Neural cell (in vitro differentiated cells): ENCODE measurements at regions not wholly inside any gene's neighbourhood (a gene's known extent, or its start where the extent isn't known, plus 50 kb on each side); places are given as distances from the start of the nearest gene placed in this dataset.

Source experiments
- H2AFZ ChIP-seq: fragments of 200-600, 300-800 bp; sonication (generic), shearing (Covaris generic); 2 replicates; pipeline ENCODE4 v1.6.0; 2014; ENCODE audit warnings: low read depth, mild to moderate bottlenecking, antibody characterized with exemption, low read length, moderate library complexity
- H3F3A ChIP-seq: fragments of 200-600 bp; shearing (Covaris generic); 2 replicates; pipeline ENCODE4 v1.6.1; 2016; ENCODE audit warnings: mild to moderate bottlenecking, moderate library complexity, mixed read lengths, antibody characterized with exemption, low read length; ENCODE audit not compliant: insufficient read depth, poor library complexity, severe bottlenecking
- H3K27ac ChIP-seq: fragments of 200-600, 300-800 bp; sonication (generic), shearing (Covaris generic); 2 replicates; pipeline ENCODE4 v1.5.1; 2014; ENCODE audit warnings: mild to moderate bottlenecking, low read length, moderate library complexity
- H3K27me3 ChIP-seq: fragments of 300-800, 200-600 bp; sonication (generic), shearing (Covaris generic); 2 replicates; pipeline ENCODE4 v1.6.0; 2014; ENCODE audit warnings: mild to moderate bottlenecking, low read depth, low read length, moderate library complexity; ENCODE audit not compliant: insufficient read depth
- H3K36me3 ChIP-seq: fragments of 300-800, 200-600 bp; sonication (generic), shearing (Covaris generic); 2 replicates; pipeline ENCODE4 v1.5.1; 2014; ENCODE audit warnings: mild to moderate bottlenecking, antibody characterized with exemption, low read length, moderate library complexity; ENCODE audit not compliant: insufficient read depth
- H3K4me2 ChIP-seq: fragments of 300-800, 200-600 bp; sonication (generic), shearing (Covaris generic); 2 replicates; pipeline ENCODE4 v1.6.0; 2014; ENCODE audit warnings: mild to moderate bottlenecking, low read length
- H3K4me3 ChIP-seq: fragments of 300-800, 200-600 bp; sonication (generic), shearing (Covaris generic); 2 replicates; pipeline ENCODE4 v1.5.1; 2014; ENCODE audit warnings: mild to moderate bottlenecking, low read length, moderate library complexity
- H3K79me2 ChIP-seq: fragments of 200-600 bp; shearing (Covaris generic); replicated peaks from 2 replicates; pipeline ENCODE4 v1.6.0; 2014; ENCODE audit warnings: mild to moderate bottlenecking, low read length, moderate library complexity; ENCODE audit not compliant: insufficient read depth
- H3K9ac ChIP-seq: fragments of 300-800, 200-600 bp; sonication (generic), shearing (Covaris generic); 2 replicates; pipeline ENCODE4 v1.6.1; 2016; ENCODE audit warnings: mild to moderate bottlenecking, low read length, mixed read lengths
- H3K9me2 ChIP-seq: fragments of 200-600 bp; shearing (Covaris generic); 2 replicates; pipeline ENCODE4 v1.6.1; 2016; ENCODE audit warnings: mild to moderate bottlenecking, low read length, mixed read lengths; ENCODE audit not compliant: insufficient read depth
- H3K9me3 ChIP-seq: fragments of 200-600, 300-800 bp; sonication (generic), shearing (Covaris generic); 2 replicates; pipeline ENCODE4 v1.6.1; 2016; ENCODE audit warnings: mild to moderate bottlenecking, mixed run types, low read length, moderate library complexity, mixed read lengths
- H4K20me1 ChIP-seq: fragments of 200-600 bp; shearing (Covaris generic); 2 replicates; pipeline ENCODE4 v1.6.1; 2016; ENCODE audit warnings: mild to moderate bottlenecking, mixed run types; ENCODE audit not compliant: insufficient read depth
- CTCF ChIP-seq: fragments of 450-650 bp; IDR thresholded peaks from 2 replicates; pipeline ENCODE4 v1.5.1; 2014; ENCODE audit warnings: antibody characterized with exemption, mild to moderate bottlenecking, moderate library complexity; ENCODE audit not compliant: poor library complexity, severe bottlenecking
- EP300 ChIP-seq: fragments of 450-650 bp; conservative IDR thresholded peaks from 2 replicates; pipeline ENCODE4 v1.6.1; 2014; ENCODE audit warnings: antibody characterized with exemption, mild to moderate bottlenecking, moderate library complexity; ENCODE audit not compliant: poor library complexity, severe bottlenecking
- EZH2 ChIP-seq: fragments of 200-600, 300-800 bp; shearing (Covaris generic), sonication (generic); IDR thresholded peaks from 2 replicates; pipeline ENCODE4 v1.6.1; 2014; ENCODE audit warnings: antibody characterized with exemption, low read length, borderline replicate concordance, mild to moderate bottlenecking; ENCODE audit not compliant: insufficient read depth, poor library complexity, severe bottlenecking
- MXI1 ChIP-seq: fragments of 450-650 bp; conservative IDR thresholded peaks from 2 replicates; pipeline ENCODE4 v1.6.1; 2014; ENCODE audit warnings: antibody characterized with exemption, mild to moderate bottlenecking; ENCODE audit not compliant: poor library complexity, severe bottlenecking
- POLR2AphosphoS5 ChIP-seq: IDR thresholded peaks from 2 replicates; pipeline ENCODE4 v1.6.1; 2012
- RAD21 ChIP-seq: fragments of 450-650 bp; conservative IDR thresholded peaks from 2 replicates; pipeline ENCODE4 v1.6.1; 2014; ENCODE audit warnings: antibody characterized with exemption, mild to moderate bottlenecking, moderate library complexity
- REST ChIP-seq: IDR thresholded peaks from 2 replicates; pipeline ENCODE4 v1.6.1; 2012; ENCODE audit warnings: borderline replicate concordance
- SMC3 ChIP-seq: fragments of 450-650 bp; conservative IDR thresholded peaks from 2 replicates; pipeline ENCODE4 v1.6.1; 2014; ENCODE audit warnings: antibody characterized with exemption, mild to moderate bottlenecking, moderate library complexity; ENCODE audit not compliant: poor library complexity
- TAF1 ChIP-seq: IDR thresholded peaks from 2 replicates; pipeline ENCODE4 v1.6.1; 2012; ENCODE audit warnings: low read depth

- H2AFZ ChIP-seq = no peak overlapping the region
- H3K4me2 ChIP-seq = no peak overlapping the region
- no peaks in the 10 kb centered on the region for H3K27me3 ChIP-seq
- H3K79me2 ChIP-seq = no peaks in the 10 kb centered on the region
- H3K36me3 ChIP-seq = no peaks in the 10 kb centered on the region
- H4K20me1 ChIP-seq = no peaks in the 10 kb centered on the region
- H3K9me2 ChIP-seq = no peaks in the 10 kb centered on the region
- H3K27ac ChIP-seq = no peak overlapping the region
- no peaks in the 10 kb centered on the region for H3K9me3 ChIP-seq
- H3F3A ChIP-seq = no peaks in the 10 kb centered on the region
- no peak for TF ChIP-seq EZH2
- no peak for TF ChIP-seq POLR2AphosphoS5
- TF ChIP-seq EP300 = no peak
- no peak for TF ChIP-seq TAF1
- no peak for TF ChIP-seq SMC3
- H3K4me3 ChIP-seq = no peak overlapping the region
- no peak overlapping the region for H3K9ac ChIP-seq
Observed at GRCh38 chr10:7003831-7004395, 406.9 kb downstream of the SFMBT2 start.

- Histone ChIP-seq H2AFZ (no peak overlapping the region), H3K27me3 (no peaks in the 10 kb centered on the region), H4K20me1 (no peaks in the 10 kb centered on the region), H3K4me2 (no peak overlapping the region), H3K27ac (no peak overlapping the region), H3K36me3 (no peaks in the 10 kb centered on the region), H3K9me3 (no peaks in the 10 kb centered on the region), H3K79me2 (no peaks in the 10 kb centered on the region), H3K9me2 (no peaks in the 10 kb centered on the region), H3K9ac (no peak overlapping the region), H3F3A (no peaks in the 10 kb centered on the region), H3K4me3 (no peak overlapping the region)
- TF ChIP-seq EP300 = no peak
- no peak for TF ChIP-seq MXI1
- TF ChIP-seq RAD21 = no peak
- TF ChIP-seq POLR2AphosphoS5 = peak; percentile 55
Observed at GRCh38 chr10:7000061-7000460, 410.8 kb downstream of the SFMBT2 start.

GRCh38 chr10:6999232-6999925 is 411.5 kb downstream of the SFMBT2 start:
- H4K20me1 ChIP-seq = no peaks in the 10 kb centered on the region
- no peaks in the 10 kb centered on the region for H3K79me2 ChIP-seq
- H3K9me3 ChIP-seq = no peaks in the 10 kb centered on the region
- H3K4me3 ChIP-seq = no peak overlapping the region
- TF ChIP-seq POLR2AphosphoS5 (no peak), MXI1 (no peak), EP300 (no peak), CTCF (no peak), REST (no peak), RAD21 (no peak), TAF1 (no peak), EZH2 (no peak), SMC3 (no peak)
- H3F3A ChIP-seq = no peaks in the 10 kb centered on the region
- H3K4me2 ChIP-seq = no peak overlapping the region
- H3K27ac ChIP-seq = no peak overlapping the region
- no peak overlapping the region for H3K9ac ChIP-seq
- H3K36me3 ChIP-seq = no peaks in the 10 kb centered on the region
- H2AFZ ChIP-seq = no peak overlapping the region
- H3K9me2 ChIP-seq = no peaks in the 10 kb centered on the region
- H3K27me3 ChIP-seq = no peaks in the 10 kb centered on the region
